ENCODE measurements at regions not wholly inside any gene's neighbourhood (a gene's known extent, or its start where the extent isn't known, plus 50 kb on each side); places are given as distances from the start of the nearest gene placed in this dataset.
"Not testable (repeated sequence)": the region's sequence is repeated elsewhere in the genome, so short reads cannot be mapped to it uniquely, and the experiment has no call there.

- no peak for DNase-seq
These were observed 444.7 kb upstream of the RPS6KA3 start for GRCh38 chrX:20711366-20711765.

DNA sequence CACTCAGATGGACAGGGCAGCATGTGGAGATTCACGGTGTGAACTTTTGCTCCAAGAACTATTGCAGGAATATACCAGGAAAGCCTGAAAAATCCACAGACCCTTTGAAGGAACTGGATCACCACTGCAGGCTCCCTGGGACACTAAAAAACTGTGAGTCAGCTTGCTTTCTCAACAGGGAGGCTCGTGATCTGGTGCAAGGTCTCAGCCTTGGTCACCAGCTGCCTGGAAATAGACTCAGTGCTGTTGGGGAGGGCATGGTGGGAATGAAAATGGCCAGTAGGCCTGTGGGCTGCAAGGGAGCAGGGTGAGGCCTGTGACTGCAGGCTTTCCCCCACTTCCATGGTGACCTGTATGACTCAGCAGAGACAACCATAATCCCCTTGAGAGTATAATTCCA lies 426.4 kb upstream of the RPS6KA3 start:
- DNase-seq: no peak

- no peak for DNase-seq
These were observed 419.5 kb upstream of the RPS6KA3 start for GRCh38 chrX:20686256-20686655.

GRCh38 chrX:20685652-20686051 lies 418.9 kb upstream of the RPS6KA3 start:
- no peak for DNase-seq

DNA sequence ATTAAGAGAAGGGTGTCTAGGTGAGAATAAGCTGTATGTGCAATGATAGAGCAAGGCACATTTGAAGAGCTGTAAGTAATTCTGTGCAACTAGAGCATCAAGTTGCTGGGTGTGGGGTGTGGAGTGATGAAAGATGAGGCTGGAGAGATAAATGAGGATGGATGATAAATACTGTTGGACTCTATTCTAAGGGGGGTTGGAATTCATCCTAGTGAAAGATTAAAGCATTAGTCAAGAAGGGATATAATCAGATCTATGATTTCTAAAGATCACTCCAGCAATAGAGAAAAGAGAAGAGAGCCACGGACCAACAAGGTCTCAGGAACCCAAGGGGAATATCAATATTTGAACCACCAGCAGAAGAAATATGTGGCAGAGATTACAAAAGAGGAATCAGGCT lies 415.0 kb upstream of the RPS6KA3 start:
- no peak for DNase-seq

DNA sequence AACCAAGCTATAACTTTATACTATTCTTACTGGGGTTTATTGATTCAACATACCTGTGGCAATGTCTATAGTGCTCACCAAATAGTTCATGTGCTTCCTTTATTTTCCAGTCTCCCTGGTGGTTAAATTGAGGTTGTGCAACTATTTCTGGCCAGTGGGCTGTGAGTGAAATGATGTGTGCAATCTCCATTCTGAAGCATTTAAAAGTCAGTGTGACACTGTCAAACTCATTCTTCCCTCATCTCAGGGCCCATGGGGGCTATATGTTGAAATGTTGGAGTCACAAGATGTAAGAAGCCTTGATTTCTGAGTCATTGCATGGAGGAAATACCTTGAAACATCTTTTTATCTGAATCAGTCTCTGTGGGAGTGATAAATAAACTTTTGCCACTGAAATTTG lies 414.3 kb upstream of the RPS6KA3 start:
- DNase-seq: no peak

DNA sequence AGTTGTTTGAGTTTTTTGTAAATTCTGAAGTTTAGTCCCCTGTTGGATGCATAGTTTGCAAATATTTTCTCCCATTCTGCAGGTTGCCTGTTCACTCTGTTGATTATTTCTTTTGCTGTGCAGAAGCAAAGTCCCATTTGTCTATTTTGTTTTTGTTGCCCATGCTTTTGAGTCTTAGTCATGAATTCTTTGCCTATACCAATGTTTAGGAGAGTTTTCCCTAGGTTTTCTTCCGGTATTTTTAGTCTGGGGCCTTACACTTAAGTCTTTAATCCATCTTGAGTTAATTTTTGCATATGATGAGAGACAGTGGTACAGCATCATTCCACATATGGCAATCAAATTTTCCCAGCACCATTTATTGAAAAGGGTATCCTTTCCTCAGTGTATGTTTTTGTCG lies 405.8 kb upstream of the RPS6KA3 start:
- DNase-seq: no peak

DNA sequence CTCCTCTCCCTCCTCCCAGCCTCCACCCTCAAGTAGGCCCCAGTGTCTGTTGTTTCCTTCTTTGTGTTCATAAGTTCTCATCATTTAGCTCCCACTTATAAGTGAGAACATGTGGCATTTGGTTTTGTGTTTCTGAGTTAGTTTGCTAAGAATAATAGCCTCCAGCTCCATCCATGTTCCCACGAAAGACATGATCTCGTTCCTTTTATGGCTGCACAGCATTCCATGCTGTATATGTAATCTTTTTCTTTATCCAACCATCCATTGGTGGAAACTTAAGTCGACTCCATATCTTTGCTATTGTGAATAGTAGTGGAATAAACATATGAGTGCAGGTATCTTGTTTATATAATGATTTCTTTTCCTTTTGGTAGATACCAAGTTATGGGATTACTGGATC lies 405.0 kb upstream of the RPS6KA3 start:
- not testable (repeated sequence) for DNase-seq

- DNase-seq: no peak
These were observed 403.9 kb upstream of the RPS6KA3 start for GRCh38 chrX:20670611-20671010.

GRCh38 chrX:20668550-20668949 lies 401.8 kb upstream of the RPS6KA3 start:
- DNase-seq: no peak

DNA sequence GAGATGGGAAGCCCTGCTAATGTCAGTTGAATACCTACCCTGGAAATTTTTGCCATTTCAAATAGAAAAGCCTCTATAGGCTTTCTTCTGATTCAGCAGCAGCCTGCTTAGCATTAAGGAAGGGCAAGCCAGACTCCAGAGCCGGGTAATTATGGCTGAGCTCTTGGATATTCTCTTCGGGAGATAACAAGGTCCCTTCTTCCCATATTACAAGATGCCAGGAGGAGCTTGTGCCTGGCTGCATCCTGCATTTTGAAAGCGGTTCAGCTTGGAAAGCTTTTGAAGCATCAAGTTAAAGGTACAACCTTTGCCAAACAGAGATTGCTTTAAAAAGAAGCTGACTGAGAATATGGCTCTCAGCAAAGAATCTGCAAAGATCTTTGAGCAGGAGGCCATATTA lies 399.6 kb upstream of the RPS6KA3 start:
- DNase-seq: no peak

DNA sequence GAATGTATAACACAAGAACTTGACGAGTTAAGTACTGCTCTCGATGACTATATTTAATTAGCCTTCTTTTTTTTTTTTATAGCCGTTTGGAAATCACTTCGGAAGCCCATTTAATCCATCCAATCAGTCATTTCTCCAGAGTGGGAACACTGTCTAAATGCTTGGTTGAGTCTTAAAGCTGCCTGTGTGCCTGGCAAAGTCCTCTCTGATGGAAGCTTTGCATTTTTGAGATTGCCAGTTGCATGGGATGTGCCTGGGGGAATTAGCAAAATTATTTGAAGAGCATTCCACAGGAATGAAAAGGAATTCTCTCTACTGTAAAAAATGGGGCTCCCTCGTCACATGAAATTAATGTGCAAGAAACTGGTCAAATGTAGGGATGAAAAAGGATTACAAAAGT lies 398.8 kb upstream of the RPS6KA3 start:
- DNase-seq: no peak

- no peak for DNase-seq
These were observed 398.1 kb upstream of the RPS6KA3 start for GRCh38 chrX:20664774-20665173.

DNA sequence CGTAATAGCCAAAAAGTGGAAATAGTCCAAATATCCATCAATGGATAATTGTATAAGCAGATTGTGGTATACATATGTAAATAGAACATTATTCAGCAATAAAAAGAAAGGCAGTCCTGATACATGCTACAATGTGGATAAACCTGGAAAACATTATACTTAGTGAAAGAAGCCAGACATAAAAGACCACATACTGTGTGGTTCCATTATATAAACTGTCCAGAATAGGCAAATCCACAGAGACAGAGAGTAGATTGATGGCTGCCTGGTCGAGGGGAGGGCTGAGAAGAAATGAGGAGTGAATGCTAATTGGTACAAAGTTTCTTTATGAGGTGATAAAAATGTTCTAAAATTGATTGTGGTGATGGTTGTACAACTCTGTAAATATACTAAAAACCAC lies 397.4 kb upstream of the RPS6KA3 start:
- DNase-seq: no peak

DNA sequence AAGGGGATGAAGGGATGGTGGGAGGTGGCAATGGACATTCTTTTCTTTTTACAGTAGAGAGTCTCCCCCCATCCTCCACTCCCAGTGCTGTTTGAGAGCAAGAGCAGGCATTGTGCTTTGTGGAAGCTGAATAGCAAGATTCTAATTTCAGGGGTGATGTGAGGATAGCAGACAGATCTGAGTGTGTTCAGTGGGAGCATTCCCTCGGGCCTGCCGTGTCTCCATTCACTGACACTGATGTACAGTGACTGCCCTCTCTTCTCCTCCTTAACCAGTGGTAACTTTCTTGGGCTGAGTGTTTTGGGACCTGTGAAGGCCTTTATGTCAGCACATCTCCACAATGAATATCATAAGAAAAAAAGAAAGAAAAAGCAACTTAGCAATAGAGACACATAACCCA lies 396.6 kb upstream of the RPS6KA3 start:
- no peak for DNase-seq

DNA sequence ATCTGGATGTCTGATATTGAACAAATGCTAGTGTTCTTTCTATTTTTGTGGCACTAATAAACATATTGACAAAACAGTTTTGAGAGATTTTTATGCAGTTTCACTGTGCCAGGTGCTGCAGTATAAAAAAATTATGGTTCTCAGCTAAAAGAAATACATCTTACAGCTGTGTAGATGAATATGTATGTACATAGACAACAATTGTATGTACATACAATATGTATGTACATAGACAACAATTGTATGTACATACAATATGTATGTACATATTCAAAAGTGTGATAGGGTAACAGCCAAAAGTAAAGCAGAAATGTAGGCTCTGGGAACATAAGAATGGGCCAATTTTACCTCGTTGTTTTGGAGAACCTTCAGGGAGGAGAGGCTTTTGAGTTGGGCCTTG lies 390.0 kb upstream of the RPS6KA3 start:
- no peak for DNase-seq

GRCh38 chrX:20654596-20655106 lies 387.9 kb upstream of the RPS6KA3 start:
- DNase-seq: no peak

GRCh38 chrX:20653070-20653469 lies 386.4 kb upstream of the RPS6KA3 start:
- no peak for DNase-seq

DNA sequence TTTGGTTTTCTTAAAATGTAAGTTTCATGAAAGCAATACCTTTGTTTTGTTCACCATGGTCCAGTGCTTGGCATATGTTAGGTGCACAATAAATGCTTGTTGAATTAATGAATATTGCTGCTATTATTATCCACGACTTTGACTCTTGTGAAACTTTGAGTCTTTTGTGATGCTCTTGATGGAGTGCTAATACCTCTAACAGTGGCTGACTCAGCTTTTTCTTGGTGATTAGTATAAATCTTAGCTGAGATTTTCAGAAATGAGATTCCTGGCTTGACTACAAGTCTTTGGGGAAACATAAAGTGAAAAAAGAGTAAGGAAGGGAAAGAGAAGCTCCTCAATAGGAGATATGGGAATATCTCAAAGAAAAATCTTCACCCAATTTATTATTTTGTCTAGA lies 375.2 kb upstream of the RPS6KA3 start:
- DNase-seq: no peak

- no peak for DNase-seq
These were observed 372.4 kb upstream of the RPS6KA3 start for GRCh38 chrX:20639115-20639514.

DNA sequence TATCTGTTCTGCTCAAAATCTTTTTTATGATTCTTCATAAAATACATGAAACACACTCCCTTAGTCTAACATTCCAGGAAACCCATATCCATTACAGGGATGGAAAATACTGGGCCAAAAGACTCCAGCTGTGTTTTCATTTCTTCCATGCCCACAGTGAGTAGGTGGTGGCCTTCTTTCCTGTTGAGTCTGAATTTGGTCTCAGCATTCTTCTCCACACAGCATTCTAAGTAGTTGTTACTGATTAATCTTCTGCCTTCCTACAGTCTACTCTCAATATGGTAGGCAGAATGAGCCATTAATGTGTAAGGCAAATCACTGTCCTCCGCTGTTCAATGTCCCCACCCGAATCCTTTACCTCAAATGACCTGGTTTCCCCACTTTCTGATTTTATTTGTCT lies 370.6 kb upstream of the RPS6KA3 start:
- no peak for DNase-seq

DNA sequence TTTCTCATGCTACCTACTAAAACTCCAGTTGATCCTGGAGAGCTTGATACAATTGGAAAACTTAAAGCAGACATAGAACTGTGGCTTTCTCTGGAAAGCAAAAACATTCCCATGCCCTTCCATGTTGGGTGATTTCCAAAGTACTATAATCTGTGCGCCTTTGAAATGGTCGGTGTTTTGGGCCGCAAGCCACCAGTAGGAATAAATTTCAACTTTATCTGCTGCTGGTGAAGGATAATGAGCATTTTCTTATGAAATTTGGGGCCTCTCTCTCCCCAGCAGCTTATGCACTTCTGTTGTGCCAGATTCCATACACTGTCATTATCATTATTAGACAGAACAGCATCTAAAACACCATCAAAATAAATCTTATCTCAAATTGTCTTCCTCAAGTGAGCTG lies 366.7 kb upstream of the RPS6KA3 start:
- DNase-seq: no peak

DNA sequence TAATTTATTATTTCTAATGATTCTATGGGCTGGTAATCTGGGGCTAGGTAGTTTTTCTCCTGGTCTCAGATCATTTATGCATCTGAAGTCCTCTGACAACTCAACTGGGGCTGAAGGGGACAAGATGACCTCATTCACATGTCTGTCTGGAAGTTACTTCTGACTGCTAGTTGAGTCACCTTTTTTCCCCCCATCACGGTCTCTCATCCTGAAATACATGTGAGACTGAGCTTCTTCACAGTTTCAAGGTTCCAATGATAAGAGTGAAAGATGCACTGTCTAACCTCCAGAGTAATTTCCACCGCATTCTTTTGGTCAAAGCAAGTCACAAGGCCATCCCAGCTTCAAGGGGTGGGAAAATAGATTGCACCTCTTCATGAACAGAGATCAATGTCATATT lies 356.7 kb upstream of the RPS6KA3 start:
- no peak for DNase-seq

DNA sequence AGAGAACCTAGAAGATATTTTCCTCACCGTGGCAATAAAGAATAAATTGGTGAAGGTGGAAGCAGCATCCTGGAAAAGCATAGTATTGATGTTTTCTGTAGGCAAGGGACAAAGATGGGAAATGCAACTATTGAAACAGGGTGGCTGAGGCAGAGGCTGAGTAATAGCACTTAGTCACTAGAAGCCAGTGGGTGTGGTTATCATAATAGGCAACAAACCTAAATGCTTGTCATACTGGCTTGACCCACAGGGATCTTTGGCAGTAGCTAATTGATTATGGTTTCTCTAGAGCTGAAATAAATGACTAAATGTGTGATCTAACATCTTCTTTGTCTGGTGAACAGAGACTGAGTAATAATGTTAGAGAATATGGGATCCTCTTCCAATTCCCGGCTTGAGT lies 353.6 kb upstream of the RPS6KA3 start:
- no peak for DNase-seq

GRCh38 chrX:20609916-20610415 lies 343.3 kb upstream of the RPS6KA3 start:
- no peak for DNase-seq

DNA sequence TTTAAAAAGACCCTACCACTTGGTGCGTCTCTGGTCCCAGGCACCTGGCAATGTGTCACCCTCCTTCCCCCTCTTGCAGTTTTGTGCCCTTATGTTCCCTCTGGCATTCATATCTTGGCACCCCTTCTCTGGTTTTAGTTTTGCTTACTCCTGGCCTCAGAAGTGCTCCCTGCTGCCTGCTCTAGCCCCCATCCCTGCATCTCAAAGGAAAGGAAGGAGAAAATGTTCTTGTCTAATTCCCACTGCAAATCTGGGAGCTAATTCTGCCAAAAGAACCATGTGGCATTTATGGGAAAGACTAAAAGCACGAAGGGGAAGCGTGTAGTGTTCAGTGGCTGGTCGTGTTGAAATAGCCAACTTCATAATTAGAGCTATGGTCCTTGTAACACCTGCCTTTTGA lies 340.1 kb upstream of the RPS6KA3 start:
- no peak for DNase-seq
